ENCODE measurements at regions not wholly inside any gene's neighbourhood (a gene's known extent, or its start where the extent isn't known, plus 50 kb on each side); places are given as distances from the start of the nearest gene placed in this dataset.
"Not testable (repeated sequence)": the region's sequence is repeated elsewhere in the genome, so short reads cannot be mapped to it uniquely, and the experiment has no call there.

GRCh38 chr6:99808992-99809391 lies 185.0 kb downstream of the MCHR2 start:
- DNase-seq, result no peak

- DNase-seq, result no peak
Measured at GRCh38 chr6:99810295-99810694, 183.7 kb downstream of the MCHR2 start.

GRCh38 chr6:99810942-99811620 lies 182.9 kb downstream of the MCHR2 start:
- DNase-seq, result no peak

- DNase-seq, result no peak
Measured at GRCh38 chr6:99811636-99812035, 182.4 kb downstream of the MCHR2 start.

- no peak for DNase-seq
Measured at GRCh38 chr6:99813565-99813964, 180.5 kb downstream of the MCHR2 start.

- no peak for DNase-seq
Measured at GRCh38 chr6:99814230-99814928, 179.6 kb downstream of the MCHR2 start.

- DNase-seq, result no peak
Measured at GRCh38 chr6:99816795-99817194, 177.2 kb downstream of the MCHR2 start.

GRCh38 chr6:99818161-99818560 lies 175.9 kb downstream of the MCHR2 start:
- DNase-seq, result no peak

GRCh38 chr6:99819853-99820252 lies 174.2 kb downstream of the MCHR2 start:
- DNase-seq, result no peak

- DNase-seq, result no peak
Measured at GRCh38 chr6:99821164-99821563, 172.9 kb downstream of the MCHR2 start.

GRCh38 chr6:99822741-99823512 lies 171.1 kb downstream of the MCHR2 start:
- peak; percentile 80 for DNase-seq

- not testable (repeated sequence) for DNase-seq
Measured at GRCh38 chr6:99823513-99824235, 170.3 kb downstream of the MCHR2 start.

GRCh38 chr6:99833034-99833433 lies 161.0 kb downstream of the MCHR2 start:
- no peak for DNase-seq

- no peak for DNase-seq
Measured at GRCh38 chr6:99836471-99836870, 157.6 kb downstream of the MCHR2 start.

- DNase-seq, result no peak
Measured at GRCh38 chr6:99838607-99839006, 155.4 kb downstream of the MCHR2 start.

GRCh38 chr6:99841297-99841696 lies 152.7 kb downstream of the MCHR2 start:
- no peak for DNase-seq

- DNase-seq, result no peak
Measured at GRCh38 chr6:99846006-99846405, 148.0 kb downstream of the MCHR2 start.

GRCh38 chr6:99850841-99851240 lies 143.2 kb downstream of the MCHR2 start:
- DNase-seq, result no peak

GRCh38 chr6:99852031-99852430 lies 142.0 kb downstream of the MCHR2 start:
- no peak for DNase-seq

- DNase-seq, result no peak
Measured at GRCh38 chr6:99867026-99867425, 127.0 kb downstream of the MCHR2 start.

GRCh38 chr6:99868074-99868702 lies 125.8 kb downstream of the MCHR2 start:
- DNase-seq, result peak; percentile 77

All from NCI-H2171 treated with DMSO at 0.1 percent for 48 hours (cell line).